Loucy (cell line): ENCODE measurements at regions not wholly inside any gene's neighbourhood (a gene's known extent, or its start where the extent isn't known, plus 50 kb on each side); places are given as distances from the start of the nearest gene placed in this dataset.

Experiments used
- H2AFZ ChIP-seq: fragments of 200-600 bp; sonication (generic); 2 replicates; pipeline ENCODE4 v1.6.0; 2016; ENCODE audit warnings: antibody characterized with exemption, mild to moderate bottlenecking, low read length, moderate library complexity
- H3F3A ChIP-seq: fragments of 200-600 bp; 2 replicates; pipeline ENCODE4 v1.6.0; 2016; ENCODE audit warnings: antibody characterized with exemption, low read depth, mild to moderate bottlenecking
- H3K27me3 ChIP-seq: fragments of 200-600 bp; sonication (generic); 2 replicates; pipeline ENCODE4 v1.6.1; 2014; ENCODE audit warnings: low read length, mild to moderate bottlenecking; ENCODE audit not compliant: insufficient read depth, poor library complexity, severe bottlenecking
- H3K36me3 ChIP-seq: fragments of 200-600 bp; sonication (generic); 2 replicates; pipeline ENCODE4 v1.6.1; 2016; ENCODE audit warnings: low read length; ENCODE audit not compliant: insufficient read depth
- H3K4me1 ChIP-seq: fragments of 200-600 bp; sonication (generic); 2 replicates; pipeline ENCODE4 v1.5.1; 2014; ENCODE audit warnings: low read length, mild to moderate bottlenecking; ENCODE audit not compliant: insufficient read depth, poor library complexity, severe bottlenecking
- H3K4me2 ChIP-seq: fragments of 200-600 bp; sonication (generic); 2 replicates; pipeline ENCODE4 v1.6.0; 2014; ENCODE audit warnings: antibody characterized with exemption, low read length, low read depth, mild to moderate bottlenecking; ENCODE audit not compliant: poor library complexity, severe bottlenecking
- H3K4me3 ChIP-seq: fragments of 200-600 bp; sonication (generic); 2 replicates; pipeline ENCODE4 v1.5.1; 2014; ENCODE audit warnings: low read length, mild to moderate bottlenecking, mixed read lengths; ENCODE audit not compliant: poor library complexity, severe bottlenecking
- H3K79me2 ChIP-seq: fragments of 200-600 bp; sonication (generic); 2 replicates; pipeline ENCODE4 v1.6.1; 2014; ENCODE audit warnings: low read length; ENCODE audit not compliant: insufficient read depth
- H3K9ac ChIP-seq: fragments of 200-600 bp; sonication (generic); 2 replicates; pipeline ENCODE4 v1.6.0; 2014; ENCODE audit warnings: mild to moderate bottlenecking, low read depth, low read length, moderate library complexity; ENCODE audit not compliant: poor library complexity, severe bottlenecking
- H3K9me2 ChIP-seq: fragments of 200-600 bp; sonication (generic); replicated peaks from 2 replicates; pipeline ENCODE4 v1.6.1; 2016; ENCODE audit warnings: low read depth, low read length, mixed read lengths
- H3K9me3 ChIP-seq: fragments of 200-600 bp; sonication (generic); 2 replicates; pipeline ENCODE4 v1.6.1; 2014; ENCODE audit warnings: mild to moderate bottlenecking, antibody characterized with exemption, low read length, low read depth; ENCODE audit not compliant: insufficient read depth
- H4K20me1 ChIP-seq: fragments of 200-600 bp; sonication (generic); 2 replicates; pipeline ENCODE4 v1.6.0; 2014; ENCODE audit warnings: antibody characterized with exemption, low read length, mild to moderate bottlenecking; ENCODE audit not compliant: insufficient read depth, poor library complexity, severe bottlenecking
- EZH2phosphoT487 ChIP-seq: fragments of 200-600 bp; IDR thresholded peaks from 2 replicates; pipeline ENCODE4 v1.6.1; 2018; ENCODE audit warnings: antibody characterized with exemption, mild to moderate bottlenecking, moderate library complexity, borderline replicate concordance
- TF ChIP-seq, protein P1 (sequence below): fragments of 200-600 bp; sonication (generic); conservative IDR thresholded peaks from 2 replicates; pipeline ENCODE4 v1.5.1; 2014; ENCODE audit warnings: mild to moderate bottlenecking, antibody characterized with exemption, low read length

- Histone ChIP-seq H3K4me3 (no peak overlapping the region), H3K36me3 (no peaks in the 10 kb centered on the region), H3K9me3 (no peaks in the 10 kb centered on the region), H3K4me2 (no peak overlapping the region), H3K9ac (no peak overlapping the region), H3F3A (no peaks in the 10 kb centered on the region), H3K27me3 (no peaks in the 10 kb centered on the region), H2AFZ (no peak overlapping the region), H3K79me2 (no peaks in the 10 kb centered on the region), H3K4me1 (no peaks in the 10 kb centered on the region), H4K20me1 (no peaks in the 10 kb centered on the region), H3K9me2 (no peaks in the 10 kb centered on the region)
- TF ChIP-seq, protein P1, sequence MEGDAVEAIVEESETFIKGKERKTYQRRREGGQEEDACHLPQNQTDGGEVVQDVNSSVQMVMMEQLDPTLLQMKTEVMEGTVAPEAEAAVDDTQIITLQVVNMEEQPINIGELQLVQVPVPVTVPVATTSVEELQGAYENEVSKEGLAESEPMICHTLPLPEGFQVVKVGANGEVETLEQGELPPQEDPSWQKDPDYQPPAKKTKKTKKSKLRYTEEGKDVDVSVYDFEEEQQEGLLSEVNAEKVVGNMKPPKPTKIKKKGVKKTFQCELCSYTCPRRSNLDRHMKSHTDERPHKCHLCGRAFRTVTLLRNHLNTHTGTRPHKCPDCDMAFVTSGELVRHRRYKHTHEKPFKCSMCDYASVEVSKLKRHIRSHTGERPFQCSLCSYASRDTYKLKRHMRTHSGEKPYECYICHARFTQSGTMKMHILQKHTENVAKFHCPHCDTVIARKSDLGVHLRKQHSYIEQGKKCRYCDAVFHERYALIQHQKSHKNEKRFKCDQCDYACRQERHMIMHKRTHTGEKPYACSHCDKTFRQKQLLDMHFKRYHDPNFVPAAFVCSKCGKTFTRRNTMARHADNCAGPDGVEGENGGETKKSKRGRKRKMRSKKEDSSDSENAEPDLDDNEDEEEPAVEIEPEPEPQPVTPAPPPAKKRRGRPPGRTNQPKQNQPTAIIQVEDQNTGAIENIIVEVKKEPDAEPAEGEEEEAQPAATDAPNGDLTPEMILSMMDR: no peak
- TF ChIP-seq EZH2phosphoT487: no peak
These were observed 1331.6 kb downstream of the ADGRL3 start for GRCh38 chr4:62531731-62532130.

GRCh38 chr4:62531264-62531663 lies 1331.1 kb downstream of the ADGRL3 start:
- no peaks in the 10 kb centered on the region for H3K9me2 ChIP-seq
- no peak overlapping the region for H2AFZ ChIP-seq
- no peak overlapping the region for H3K9ac ChIP-seq
- TF ChIP-seq, protein P1: no peak
- no peak for TF ChIP-seq EZH2phosphoT487
- H3K27me3 ChIP-seq: no peaks in the 10 kb centered on the region
- no peaks in the 10 kb centered on the region for H3K9me3 ChIP-seq
- no peaks in the 10 kb centered on the region for H3K36me3 ChIP-seq
- no peak overlapping the region for H3K4me2 ChIP-seq
- H3F3A ChIP-seq: no peaks in the 10 kb centered on the region
- no peak overlapping the region for H3K4me3 ChIP-seq
- H3K79me2 ChIP-seq: no peaks in the 10 kb centered on the region
- no peaks in the 10 kb centered on the region for H4K20me1 ChIP-seq
- no peaks in the 10 kb centered on the region for H3K4me1 ChIP-seq

DNA sequence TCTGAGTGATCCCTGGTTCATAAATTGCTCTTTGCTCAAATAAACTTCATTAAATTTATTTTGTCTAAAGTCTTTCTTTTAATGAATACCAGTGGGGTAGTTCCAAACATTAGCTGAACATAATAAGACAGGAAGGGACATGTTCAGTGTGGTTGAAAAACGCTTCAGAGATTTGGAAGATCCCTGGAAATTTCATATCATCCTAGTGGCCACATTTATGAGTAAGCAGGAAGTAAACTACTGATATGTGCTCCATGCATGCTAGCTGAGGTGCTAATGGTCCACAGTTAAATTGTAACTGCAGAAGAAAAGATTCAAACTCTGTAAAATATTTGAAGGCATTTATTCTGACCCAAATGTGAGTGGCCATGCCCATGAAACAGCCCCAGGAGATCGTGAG lies 1328.7 kb downstream of the ADGRL3 start:
- H3K9me2 ChIP-seq: no peaks in the 10 kb centered on the region
- H3K4me1 ChIP-seq: no peaks in the 10 kb centered on the region
- TF ChIP-seq EZH2phosphoT487: no peak
- H3K4me3 ChIP-seq: no peak overlapping the region
- no peaks in the 10 kb centered on the region for H3K9me3 ChIP-seq
- H3K4me2 ChIP-seq: no peak overlapping the region
- no peak overlapping the region for H2AFZ ChIP-seq
- H3F3A ChIP-seq: no peaks in the 10 kb centered on the region
- H4K20me1 ChIP-seq: no peaks in the 10 kb centered on the region
- H3K36me3 ChIP-seq: no peaks in the 10 kb centered on the region
- no peak overlapping the region for H3K9ac ChIP-seq
- no peaks in the 10 kb centered on the region for H3K79me2 ChIP-seq
- no peaks in the 10 kb centered on the region for H3K27me3 ChIP-seq

GRCh38 chr4:62526671-62527070 lies 1326.5 kb downstream of the ADGRL3 start:
- Histone ChIP-seq H3K4me1 (no peaks in the 10 kb centered on the region), H3K27me3 (no peaks in the 10 kb centered on the region), H3K9ac (no peak overlapping the region), H3K36me3 (no peaks in the 10 kb centered on the region), H2AFZ (no peak overlapping the region), H4K20me1 (no peaks in the 10 kb centered on the region), H3K9me3 (no peaks in the 10 kb centered on the region), H3K4me3 (no peak overlapping the region), H3K79me2 (no peaks in the 10 kb centered on the region), H3K9me2 (no peaks in the 10 kb centered on the region), H3K4me2 (no peak overlapping the region), H3F3A (no peaks in the 10 kb centered on the region)
- TF ChIP-seq EZH2phosphoT487: no peak
- TF ChIP-seq, protein P1: no peak
